Progenitor cell of endocrine pancreas (in vitro differentiated cells): ENCODE measurements at regions not wholly inside any gene's neighbourhood (a gene's known extent, or its start where the extent isn't known, plus 50 kb on each side); places are given as distances from the start of the nearest gene placed in this dataset.

Experiments
- DNase-seq: peaks from one replicate; pipeline ENCODE4 v3.0.0; 2021; ENCODE audit warnings: low spot score; ENCODE audit not compliant: unreplicated experiment
- H3K27ac Mint-ChIP-seq: 2 replicates; pipeline ENCODE4 v1.8.0; 2021; ENCODE audit warnings: mild to moderate bottlenecking, moderate library complexity, mixed read lengths
- H3K27me3 Mint-ChIP-seq: 2 replicates; pipeline ENCODE4 v1.8.0; 2021; ENCODE audit warnings: mixed read lengths
- H3K36me3 Mint-ChIP-seq: 2 replicates; pipeline ENCODE4 v1.8.0; 2022; ENCODE audit warnings: mixed read lengths; ENCODE audit not compliant: insufficient read depth
- H3K4me1 Mint-ChIP-seq: 2 replicates; pipeline ENCODE4 v1.8.0; 2021; ENCODE audit warnings: low read depth, mixed read lengths
- H3K4me3 Mint-ChIP-seq: 2 replicates; pipeline ENCODE4 v1.8.0; 2021; ENCODE audit warnings: low read depth, mild to moderate bottlenecking, moderate library complexity, mixed read lengths
- H3K9me3 Mint-ChIP-seq: 2 replicates; pipeline ENCODE4 v1.8.0; 2021; ENCODE audit warnings: low read depth, mixed read lengths
- TF ChIP-seq, protein P1 (sequence below): fragments of 200-600 bp; sonication (generic); IDR thresholded peaks from one replicate; pipeline ENCODE4 v1.5.0; 2021; ENCODE audit warnings: antibody characterized with exemption, mild to moderate bottlenecking; ENCODE audit not compliant: unreplicated experiment

DNA sequence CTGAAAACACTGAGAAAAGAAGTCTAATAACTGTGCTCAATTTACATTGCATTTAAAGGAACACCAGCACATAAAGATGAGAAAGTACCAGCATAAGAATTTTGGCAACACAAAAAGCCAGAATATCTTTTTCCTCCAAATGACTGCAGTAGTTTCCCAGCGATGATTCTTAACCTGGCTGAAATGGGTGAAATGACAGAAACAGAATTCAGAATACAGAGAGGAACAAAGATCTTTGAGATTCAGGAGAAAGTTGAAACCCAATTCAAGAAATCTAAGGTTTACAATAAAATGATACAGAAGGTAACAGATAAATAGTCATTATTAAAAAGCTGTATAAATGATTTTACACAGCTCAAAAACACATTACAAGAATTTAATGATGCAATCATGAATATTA lies 197.0 kb upstream of the EYS start:
- TF ChIP-seq, protein P1, sequence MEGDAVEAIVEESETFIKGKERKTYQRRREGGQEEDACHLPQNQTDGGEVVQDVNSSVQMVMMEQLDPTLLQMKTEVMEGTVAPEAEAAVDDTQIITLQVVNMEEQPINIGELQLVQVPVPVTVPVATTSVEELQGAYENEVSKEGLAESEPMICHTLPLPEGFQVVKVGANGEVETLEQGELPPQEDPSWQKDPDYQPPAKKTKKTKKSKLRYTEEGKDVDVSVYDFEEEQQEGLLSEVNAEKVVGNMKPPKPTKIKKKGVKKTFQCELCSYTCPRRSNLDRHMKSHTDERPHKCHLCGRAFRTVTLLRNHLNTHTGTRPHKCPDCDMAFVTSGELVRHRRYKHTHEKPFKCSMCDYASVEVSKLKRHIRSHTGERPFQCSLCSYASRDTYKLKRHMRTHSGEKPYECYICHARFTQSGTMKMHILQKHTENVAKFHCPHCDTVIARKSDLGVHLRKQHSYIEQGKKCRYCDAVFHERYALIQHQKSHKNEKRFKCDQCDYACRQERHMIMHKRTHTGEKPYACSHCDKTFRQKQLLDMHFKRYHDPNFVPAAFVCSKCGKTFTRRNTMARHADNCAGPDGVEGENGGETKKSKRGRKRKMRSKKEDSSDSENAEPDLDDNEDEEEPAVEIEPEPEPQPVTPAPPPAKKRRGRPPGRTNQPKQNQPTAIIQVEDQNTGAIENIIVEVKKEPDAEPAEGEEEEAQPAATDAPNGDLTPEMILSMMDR, result no peak
- DNase-seq, result no peak
- peaks cover 27% of the 10 kb centered on the region for H3K9me3 Mint-ChIP-seq
- peaks cover 1% of the 10 kb centered on the region for H3K36me3 Mint-ChIP-seq
- no peak overlapping the region for H3K27ac Mint-ChIP-seq
- H3K27me3 Mint-ChIP-seq, result no peaks in the 10 kb centered on the region
- H3K4me3 Mint-ChIP-seq, result no peak overlapping the region
- H3K4me1 Mint-ChIP-seq, result peaks cover 2% of the 10 kb centered on the region

DNA sequence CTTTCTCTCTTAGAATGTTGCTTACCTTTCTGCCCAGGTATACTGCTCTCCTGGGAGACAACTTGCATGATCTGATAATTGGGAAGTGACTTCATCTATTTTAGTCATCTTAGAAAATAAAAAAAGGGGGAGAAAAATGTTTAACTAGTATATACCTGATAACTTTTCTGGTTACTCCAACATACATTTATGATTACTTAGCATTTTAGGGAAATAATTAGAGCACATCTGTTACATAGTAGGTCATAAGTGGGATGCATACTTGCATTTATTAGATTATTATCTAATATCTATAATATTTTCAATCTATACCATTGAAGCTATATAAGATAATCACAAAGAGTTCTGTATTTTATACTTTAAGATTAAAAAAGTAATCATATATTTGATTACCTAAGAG lies 193.9 kb upstream of the EYS start:
- Mint-ChIP-seq H3K9me3 (peaks cover 22% of the 10 kb centered on the region), H3K4me1 (no peaks in the 10 kb centered on the region)

DNA sequence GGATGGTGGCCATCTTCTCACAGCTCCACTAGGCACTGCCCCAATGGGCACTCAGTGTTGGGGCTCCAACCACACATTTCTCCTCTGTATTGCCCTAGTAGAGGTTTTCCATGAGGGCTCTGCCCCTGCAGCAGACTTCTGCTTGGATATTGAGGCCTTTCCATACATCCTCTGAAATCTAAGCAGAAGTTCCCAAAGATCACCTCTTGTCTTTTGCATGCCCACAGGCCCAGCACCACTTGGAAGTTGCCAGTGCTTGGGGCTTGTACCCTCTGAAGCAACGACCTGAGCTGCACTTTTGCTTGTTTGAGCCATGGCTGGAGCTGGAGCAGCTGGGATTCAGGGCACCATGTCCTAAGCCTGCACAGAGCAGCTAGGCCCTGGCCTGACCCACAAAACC lies 189.1 kb upstream of the EYS start:
- Mint-ChIP-seq H3K4me1 (no peaks in the 10 kb centered on the region), H3K27me3 (no peaks in the 10 kb centered on the region), H3K4me3 (no peak overlapping the region), H3K36me3 (peaks cover 3% of the 10 kb centered on the region), H3K27ac (no peak overlapping the region), H3K9me3 (peaks cover 15% of the 10 kb centered on the region)
- no peak for DNase-seq
- TF ChIP-seq, protein P1, result no peak

More for the DNA sequence above, 193.9 kb upstream of the EYS start:
- peaks cover 3% of the 10 kb centered on the region for H3K36me3 Mint-ChIP-seq
- no peaks in the 10 kb centered on the region for H3K27me3 Mint-ChIP-seq
- H3K27ac Mint-ChIP-seq, result no peak overlapping the region
- TF ChIP-seq, protein P1, result no peak
- no peak for DNase-seq
- H3K4me3 Mint-ChIP-seq, result no peak overlapping the region

DNA sequence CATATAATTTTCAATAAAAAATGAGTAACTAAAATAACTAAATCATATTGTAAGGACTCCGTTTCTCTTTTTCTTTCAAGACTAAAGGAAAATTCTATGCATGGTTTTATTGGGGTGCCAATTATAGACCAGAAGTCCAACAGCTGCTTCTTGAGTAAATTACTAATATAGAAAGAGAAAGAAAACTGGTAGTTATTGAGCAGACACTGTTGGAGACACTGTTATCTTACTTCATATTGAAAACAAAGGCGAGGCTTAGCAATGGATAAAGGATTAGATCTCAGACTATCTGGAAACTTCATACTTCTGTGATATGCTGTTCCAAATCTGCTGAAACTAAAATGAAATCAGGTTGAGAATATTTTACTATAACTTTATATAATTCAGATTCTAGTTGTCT lies 169.6 kb upstream of the EYS start:
- Mint-ChIP-seq H3K36me3 (no peaks in the 10 kb centered on the region), H3K9me3 (no peaks in the 10 kb centered on the region), H3K27me3 (no peaks in the 10 kb centered on the region), H3K27ac (no peak overlapping the region), H3K4me3 (no peak overlapping the region), H3K4me1 (no peaks in the 10 kb centered on the region)
- DNase-seq, result no peak
- TF ChIP-seq, protein P1, result no peak

DNA sequence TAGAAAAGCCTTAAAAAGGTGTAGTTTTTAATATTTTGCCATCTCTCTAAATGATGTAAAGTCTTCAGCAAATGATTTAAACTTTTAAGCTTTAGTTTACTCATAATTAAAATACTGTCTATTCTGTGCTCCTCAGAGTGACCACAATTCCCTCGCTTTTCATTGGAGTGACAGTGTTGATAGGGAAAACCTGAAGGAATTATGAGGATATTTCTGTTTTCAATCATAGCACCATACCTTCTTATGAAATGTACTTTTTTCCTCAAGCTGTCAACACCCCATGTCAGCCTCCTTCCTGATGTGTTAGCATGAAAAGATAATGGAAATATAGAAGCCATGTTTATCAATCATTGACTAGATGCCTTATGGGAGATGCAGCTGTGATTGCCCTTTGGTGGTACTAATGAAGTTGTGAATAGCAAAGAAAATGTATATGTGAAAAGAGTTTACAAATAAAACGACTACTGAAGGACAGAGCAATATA lies 145.4 kb upstream of the EYS start:
- no peaks in the 10 kb centered on the region for H3K4me1 Mint-ChIP-seq
- TF ChIP-seq, protein P1, result no peak

More for the DNA sequence above, 145.4 kb upstream of the EYS start:
- H3K27ac Mint-ChIP-seq, result no peak overlapping the region
- H3K36me3 Mint-ChIP-seq, result no peaks in the 10 kb centered on the region
- no peak overlapping the region for H3K4me3 Mint-ChIP-seq
- H3K9me3 Mint-ChIP-seq, result peaks cover 5% of the 10 kb centered on the region
- DNase-seq, result no peak
- H3K27me3 Mint-ChIP-seq, result no peaks in the 10 kb centered on the region
